HG03457 (cell line): ENCODE measurements at regions not wholly inside any gene's neighbourhood (a gene's known extent, or its start where the extent isn't known, plus 50 kb on each side); places are given as distances from the start of the nearest gene placed in this dataset.
A peak's percentile ranks its signal among the peaks of the same experiment; 100 is the strongest.

ENCODE experiments used
- ATAC-seq: cut with Tn5 transposase; IDR thresholded peaks from one replicate; pipeline ENCODE4 v1.9.1; 2021; ENCODE audit warnings: moderate number of reproducible peaks; ENCODE audit not compliant: unreplicated experiment

- ATAC-seq: no peak
Observed at GRCh38 chr7:37504801-37505200, 56.1 kb upstream of the ELMO1 start.

GRCh38 chr7:37505750-37506353 lies 57.2 kb upstream of the ELMO1 start:
- no peak for ATAC-seq

GRCh38 chr7:37508118-37508517 lies 59.5 kb upstream of the ELMO1 start:
- ATAC-seq: no peak

- ATAC-seq: no peak
Observed at GRCh38 chr7:37510043-37510634, 61.5 kb upstream of the ELMO1 start.

GRCh38 chr7:37511915-37512314 lies 63.3 kb upstream of the ELMO1 start:
- ATAC-seq: no peak

GRCh38 chr7:37514497-37514896 lies 65.8 kb upstream of the ELMO1 start:
- ATAC-seq: no peak

GRCh38 chr7:37516664-37517063 lies 68.0 kb upstream of the ELMO1 start:
- ATAC-seq: no peak

- no peak for ATAC-seq
Observed at GRCh38 chr7:37518266-37518665, 69.6 kb upstream of the ELMO1 start.

- ATAC-seq: no peak
Observed at GRCh38 chr7:37524056-37524455, 75.4 kb upstream of the ELMO1 start.

- no peak for ATAC-seq
Observed at GRCh38 chr7:37524797-37525196, 76.1 kb upstream of the ELMO1 start.

- no peak for ATAC-seq
Observed at GRCh38 chr7:37526623-37527022, 78.0 kb upstream of the ELMO1 start.

- ATAC-seq: no peak
Observed at GRCh38 chr7:37527109-37527508, 78.4 kb upstream of the ELMO1 start.

GRCh38 chr7:37531225-37531624 lies 82.6 kb upstream of the ELMO1 start:
- ATAC-seq: no peak

- ATAC-seq: no peak
Observed at GRCh38 chr7:37532636-37533035, 84.0 kb upstream of the ELMO1 start.

- no peak for ATAC-seq
Observed at GRCh38 chr7:37534893-37535610, 86.4 kb upstream of the ELMO1 start.

GRCh38 chr7:37535841-37536240 lies 87.2 kb upstream of the ELMO1 start:
- ATAC-seq: no peak

GRCh38 chr7:37536706-37537105 lies 88.0 kb upstream of the ELMO1 start:
- no peak for ATAC-seq

- ATAC-seq: no peak
Observed at GRCh38 chr7:37537439-37537838, 88.8 kb upstream of the ELMO1 start.

- no peak for ATAC-seq
Observed at GRCh38 chr7:37538945-37539344, 90.3 kb upstream of the ELMO1 start.

GRCh38 chr7:37540917-37541316 lies 92.3 kb upstream of the ELMO1 start:
- ATAC-seq: no peak

GRCh38 chr7:37541810-37542443 lies 93.3 kb upstream of the ELMO1 start:
- peak; percentile 87 for ATAC-seq
